H1 (cell line): ENCODE measurements at regions not wholly inside any gene's neighbourhood (a gene's known extent, or its start where the extent isn't known, plus 50 kb on each side); places are given as distances from the start of the nearest gene placed in this dataset.
"Not testable (repeated sequence)": the region's sequence is repeated elsewhere in the genome, so short reads cannot be mapped to it uniquely, and the experiment has no call there.

Source experiments
- CBX8 ChIP-seq: fragments of 300-800, 300-1000 bp; sonication (generic); IDR thresholded peaks from 2 replicates; pipeline ENCODE4 v1.7.1; 2016; ENCODE audit warnings: low read depth, low read length, borderline replicate concordance
- CHD1 ChIP-seq: IDR thresholded peaks from 2 replicates; pipeline ENCODE4 v1.6.1; 2012; ENCODE audit warnings: low read depth, low read length, improper control_type of control experiment
- CTCF ChIP-seq, 3 experiments: IDR thresholded peaks; 1 replicate in 2 of 3; 2 replicates in 1 of 3; pipeline versions ENCODE4 v1.5.1 to v1.6.1; 2011; ENCODE audit warnings: low read length in 3 of 3, mild to moderate bottlenecking in 3 of 3, inconsistent platforms in 2 of 3, low read depth in 1 of 3, moderate library complexity in 1 of 3; ENCODE audit not compliant: insufficient read depth in 1 of 3; ENCODE audit errors: control extremely low read depth in 1 of 3
- EZH2 ChIP-seq: fragments of 200-600 bp; sonication (generic); IDR thresholded peaks from 2 replicates; pipeline ENCODE4 v1.7.1; 2012; ENCODE audit warnings: low read depth, mild to moderate bottlenecking, moderate library complexity, low read length, inconsistent platforms; ENCODE audit not compliant: severe bottlenecking
- HDAC6 ChIP-seq: IDR thresholded peaks from one replicate; pipeline ENCODE4 v1.7.1; 2012; ENCODE audit warnings: low read depth, mild to moderate bottlenecking, inconsistent platforms, low read length, moderate library complexity
- MAX ChIP-seq: IDR thresholded peaks from 2 replicates; pipeline ENCODE4 v1.6.1; 2012; ENCODE audit warnings: inconsistent platforms
- SAP30 ChIP-seq: fragments of 300-600 bp; sonication (generic); IDR thresholded peaks from 2 replicates; pipeline ENCODE4 v1.7.1; 2012; ENCODE audit warnings: low read length, moderate library complexity, mild to moderate bottlenecking, inconsistent platforms; ENCODE audit not compliant: insufficient read depth, insufficient replicate concordance
- SP2 ChIP-seq: IDR thresholded peaks from 2 replicates; pipeline ENCODE4 v1.6.1; 2012; ENCODE audit warnings: mild to moderate bottlenecking, low read length, inconsistent platforms
- TF ChIP-seq, protein P1 (sequence below): IDR thresholded peaks from 2 replicates; pipeline ENCODE4 v1.6.1; 2012; ENCODE audit warnings: low read length, inconsistent platforms

GRCh38 chr2:181802300-181802699, 89.2 kb upstream of the ITPRID2 start:
- TF ChIP-seq EZH2; CHD1; SAP30; MAX; SP2; CTCF (IDR thresholded peaks at IDR 0.05; ENCODE audit: control extremely low read depth in 1 of 3, insufficient read depth in 1 of 3, low read depth in 1 of 3, low read length in 3 of 3); HDAC6; CBX8: not testable (repeated sequence)
- TF ChIP-seq, protein P1, sequence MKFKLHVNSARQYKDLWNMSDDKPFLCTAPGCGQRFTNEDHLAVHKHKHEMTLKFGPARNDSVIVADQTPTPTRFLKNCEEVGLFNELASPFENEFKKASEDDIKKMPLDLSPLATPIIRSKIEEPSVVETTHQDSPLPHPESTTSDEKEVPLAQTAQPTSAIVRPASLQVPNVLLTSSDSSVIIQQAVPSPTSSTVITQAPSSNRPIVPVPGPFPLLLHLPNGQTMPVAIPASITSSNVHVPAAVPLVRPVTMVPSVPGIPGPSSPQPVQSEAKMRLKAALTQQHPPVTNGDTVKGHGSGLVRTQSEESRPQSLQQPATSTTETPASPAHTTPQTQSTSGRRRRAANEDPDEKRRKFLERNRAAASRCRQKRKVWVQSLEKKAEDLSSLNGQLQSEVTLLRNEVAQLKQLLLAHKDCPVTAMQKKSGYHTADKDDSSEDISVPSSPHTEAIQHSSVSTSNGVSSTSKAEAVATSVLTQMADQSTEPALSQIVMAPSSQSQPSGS: not testable (repeated sequence)
